ENCODE measurements at regions not wholly inside any gene's neighbourhood (a gene's known extent, or its start where the extent isn't known, plus 50 kb on each side); places are given as distances from the start of the nearest gene placed in this dataset.
"Not testable (repeated sequence)": the region's sequence is repeated elsewhere in the genome, so short reads cannot be mapped to it uniquely, and the experiment has no call there.

GRCh38 chr20:30585244-30585796, 672.1 kb upstream of the DEFB115 start:
- DNase-seq, result peak in 2 of 3 donors; percentile 3 to 9

- DNase-seq, result not testable (repeated sequence)
These were observed 671.3 kb upstream of the DEFB115 start for GRCh38 chr20:30586178-30586577.

- DNase-seq, result no peak
These were observed 663.9 kb upstream of the DEFB115 start for GRCh38 chr20:30593572-30593971.

- DNase-seq, result no peak
These were observed 663.4 kb upstream of the DEFB115 start for GRCh38 chr20:30594112-30594511.

GRCh38 chr20:30595698-30596097, 661.8 kb upstream of the DEFB115 start:
- DNase-seq, result no peak

- not testable (repeated sequence) for DNase-seq
These were observed 660.0 kb upstream of the DEFB115 start for GRCh38 chr20:30597429-30597828.

GRCh38 chr20:30598460-30599230, 658.8 kb upstream of the DEFB115 start:
- DNase-seq, result no peak

- DNase-seq, result no peak
These were observed 657.5 kb upstream of the DEFB115 start for GRCh38 chr20:30599990-30600389.

GRCh38 chr20:30601974-30602373, 655.5 kb upstream of the DEFB115 start:
- DNase-seq, result no peak

- no peak for DNase-seq
These were observed 655.0 kb upstream of the DEFB115 start for GRCh38 chr20:30602424-30602823.

- no peak for DNase-seq
These were observed 650.5 kb upstream of the DEFB115 start for GRCh38 chr20:30606990-30607389.

- DNase-seq, result no peak
These were observed 647.3 kb upstream of the DEFB115 start for GRCh38 chr20:30610029-30610693.

GRCh38 chr20:30610751-30611150, 646.7 kb upstream of the DEFB115 start:
- no peak for DNase-seq

- no peak for DNase-seq
These were observed 646.1 kb upstream of the DEFB115 start for GRCh38 chr20:30611239-30611984.

- no peak for DNase-seq
These were observed 645.1 kb upstream of the DEFB115 start for GRCh38 chr20:30612344-30612743.

GRCh38 chr20:30621346-30621745, 636.1 kb upstream of the DEFB115 start:
- DNase-seq, result not testable (repeated sequence)

GRCh38 chr20:30624310-30624709, 633.2 kb upstream of the DEFB115 start:
- DNase-seq, result not testable (repeated sequence)

- DNase-seq, result not testable (repeated sequence)
These were observed 628.1 kb upstream of the DEFB115 start for GRCh38 chr20:30629376-30629775.

GRCh38 chr20:30630761-30631160, 626.7 kb upstream of the DEFB115 start:
- DNase-seq, result no peak

- not testable (repeated sequence) for DNase-seq
These were observed 626.1 kb upstream of the DEFB115 start for GRCh38 chr20:30631261-30631789.

- not testable (repeated sequence) for DNase-seq
These were observed 624.7 kb upstream of the DEFB115 start for GRCh38 chr20:30632773-30633172.

- not testable (repeated sequence) for DNase-seq
These were observed 615.9 kb upstream of the DEFB115 start for GRCh38 chr20:30641522-30641921.

All from muscle of back (tissue), 3 donors.